Choroid plexus epithelial cell (primary cell): ENCODE measurements at regions not wholly inside any gene's neighbourhood (a gene's known extent, or its start where the extent isn't known, plus 50 kb on each side); places are given as distances from the start of the nearest gene placed in this dataset.
A peak's percentile ranks its signal among the peaks of the same experiment; 100 is the strongest.
"Not testable (repeated sequence)": the region's sequence is repeated elsewhere in the genome, so short reads cannot be mapped to it uniquely, and the experiment has no call there.

Source experiments
- DNase-seq: peaks from one replicate; pipeline ENCODE4 v3.0.0-alpha.2; 2010; ENCODE audit warnings: low read depth
- H3K4me3 ChIP-seq: 2 replicates; pipeline ENCODE4 v1.5.1; 2011; ENCODE audit warnings: low read depth, mild to moderate bottlenecking, control low read depth, low read length, moderate library complexity
- CTCF ChIP-seq: conservative IDR thresholded peaks from 2 replicates; pipeline ENCODE4 v1.5.1; 2011; ENCODE audit warnings: low read depth, mild to moderate bottlenecking, control low read depth, inconsistent platforms, low read length, moderate library complexity

DNA sequence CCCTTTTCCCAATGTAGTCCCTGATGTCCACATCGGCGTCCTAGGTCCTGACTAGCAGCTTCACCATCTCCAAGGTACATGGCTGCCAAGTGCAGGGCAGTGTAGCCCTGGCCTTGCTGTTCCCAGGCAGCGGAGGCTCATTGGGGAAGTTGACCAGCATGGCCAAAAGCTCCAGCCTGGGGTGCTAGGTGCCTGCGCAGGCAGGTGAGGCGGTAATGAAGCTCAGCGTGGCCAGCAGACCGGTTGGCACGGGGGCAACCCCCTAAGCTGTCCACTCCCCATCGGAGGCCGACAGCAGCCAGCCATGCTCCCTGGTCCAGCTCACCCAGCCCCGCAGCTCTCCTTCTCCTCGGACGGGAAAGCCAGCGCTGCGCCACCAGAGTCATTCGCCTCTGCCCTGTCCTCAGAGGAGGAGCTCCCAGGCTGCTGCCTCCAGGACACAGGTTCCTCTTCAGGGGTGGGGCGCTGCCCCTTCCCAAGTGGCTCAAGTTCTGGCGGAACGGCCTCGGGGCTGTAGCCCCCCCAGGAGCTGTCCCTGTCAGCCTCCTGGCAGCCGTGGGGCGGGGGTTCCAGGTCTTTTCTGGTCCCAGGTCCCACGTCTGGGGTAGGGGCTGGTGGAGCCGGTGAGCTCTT is 1218.2 kb downstream of the FOXD4L5 start:
- no peak for TF ChIP-seq CTCF
- no peak for DNase-seq

GRCh38 chr9:64061013-64061627 is 1223.9 kb downstream of the FOXD4L5 start:
- TF ChIP-seq CTCF: no peak
- DNase-seq: no peak
- no peak overlapping the region for H3K4me3 ChIP-seq

More for the DNA sequence above, 1218.2 kb downstream of the FOXD4L5 start:
- H3K4me3 ChIP-seq: no peak overlapping the region

- H3K4me3 ChIP-seq, DNase-seq: not testable (repeated sequence)
These were observed 1226.9 kb downstream of the FOXD4L5 start for GRCh38 chr9:64058070-64058469.

DNA sequence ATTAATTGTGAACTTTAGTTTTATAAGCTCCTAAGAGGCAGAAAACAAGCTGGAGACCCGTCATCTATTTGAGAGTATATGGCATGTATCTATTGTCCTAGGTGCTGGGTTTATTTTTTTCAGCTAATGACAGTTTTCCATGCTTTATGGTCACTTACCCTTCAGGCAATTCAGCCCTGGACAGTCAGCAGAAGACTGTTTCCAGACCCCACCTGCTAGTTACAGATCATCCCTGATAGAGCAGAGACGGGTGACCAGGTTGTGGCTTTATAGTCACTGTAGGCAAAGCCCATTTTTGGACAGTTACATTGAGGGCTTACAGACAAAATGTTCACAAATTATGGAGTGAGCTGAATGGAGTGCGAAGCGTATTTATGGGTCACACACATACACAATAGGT is 1227.5 kb downstream of the FOXD4L5 start:
- H3K4me3 ChIP-seq: no peak overlapping the region
- no peak for DNase-seq
- no peak for TF ChIP-seq CTCF

DNA sequence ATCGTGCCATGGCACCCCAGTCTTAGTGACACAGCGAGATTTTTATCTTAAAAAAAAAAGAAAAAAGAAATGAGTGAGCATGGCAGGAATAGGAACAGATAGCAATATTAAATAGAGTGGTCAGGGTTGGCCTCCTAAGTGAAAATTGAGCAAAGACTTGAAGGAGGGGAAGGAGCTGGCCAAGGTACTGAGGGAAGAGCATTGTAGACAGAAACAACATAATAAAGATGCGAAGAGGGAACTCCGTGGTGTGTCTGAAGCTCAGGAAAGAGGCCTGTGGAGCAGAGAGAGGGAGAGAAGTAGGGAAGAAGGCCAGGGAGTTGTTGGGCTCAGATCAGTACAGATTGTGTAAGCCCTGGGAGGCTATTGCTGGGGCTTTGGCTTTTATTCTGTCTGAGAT is 1256.1 kb downstream of the FOXD4L5 start:
- DNase-seq: not testable (repeated sequence)

GRCh38 chr9:64020696-64021491 is 1264.1 kb downstream of the FOXD4L5 start:
- DNase-seq, H3K4me3 ChIP-seq: not testable (repeated sequence)

More for the DNA sequence above, 1256.1 kb downstream of the FOXD4L5 start:
- not testable (repeated sequence) for H3K4me3 ChIP-seq

- not testable (repeated sequence) for DNase-seq
These were observed 1267.3 kb downstream of the FOXD4L5 start for GRCh38 chr9:64017666-64018065.

DNA sequence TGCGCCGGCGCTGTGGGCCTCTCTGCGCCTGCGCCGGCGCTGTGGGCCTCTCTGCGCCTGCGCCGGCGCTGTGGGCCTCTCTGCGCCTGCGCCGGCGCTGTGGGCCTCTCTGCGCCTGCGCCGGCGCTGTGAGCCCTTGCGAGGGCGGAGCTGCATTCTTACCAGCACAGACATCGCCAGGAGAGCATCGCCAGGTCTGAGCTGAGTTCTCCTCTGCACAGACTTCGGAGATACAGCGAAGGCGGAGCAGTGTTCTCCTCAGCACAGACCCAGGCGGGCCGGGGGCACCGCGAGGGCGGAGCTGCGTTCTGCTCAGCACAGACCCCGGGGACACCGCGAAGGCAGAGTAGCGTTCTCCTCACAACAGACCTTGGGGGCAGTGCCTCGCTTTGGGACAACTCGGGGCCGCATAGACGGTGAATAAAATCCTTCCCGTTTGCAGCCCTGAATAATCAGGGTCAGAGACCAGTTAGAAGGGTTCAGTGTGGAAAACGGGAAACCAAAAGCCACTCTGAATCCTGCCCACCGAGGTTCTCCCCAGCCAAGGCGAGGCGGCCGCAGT is 1268.1 kb downstream of the FOXD4L5 start:
- DNase-seq: peak; percentile 59
- H3K4me3 ChIP-seq: peak overlapping the region; percentile 56

More at GRCh38 chr9:64017666-64018065, 1267.3 kb downstream of the FOXD4L5 start:
- H3K4me3 ChIP-seq: not testable (repeated sequence)

DNA sequence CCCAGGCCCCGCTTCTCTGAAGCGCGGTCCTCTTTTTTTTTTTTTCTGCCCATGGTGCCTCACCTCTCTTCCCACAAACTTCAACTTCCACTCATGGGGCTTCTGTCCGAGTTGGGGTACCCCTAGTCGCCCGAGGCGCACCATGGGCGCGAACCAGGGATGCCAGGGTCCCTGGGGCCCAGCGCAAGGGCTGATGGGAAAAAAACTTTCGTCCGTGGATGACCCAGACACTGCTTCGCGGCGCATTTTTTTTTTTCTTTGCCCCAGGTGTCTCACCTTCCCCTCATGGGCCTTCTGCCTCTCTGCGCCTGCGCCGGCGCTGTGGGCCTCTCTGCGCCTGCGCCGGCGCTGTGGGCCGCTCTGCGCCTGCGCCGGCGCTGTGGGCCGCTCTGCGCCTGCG is 1268.8 kb downstream of the FOXD4L5 start:
- H3K4me3 ChIP-seq: peak overlapping the region; percentile 59
- not testable (repeated sequence) for DNase-seq

DNA sequence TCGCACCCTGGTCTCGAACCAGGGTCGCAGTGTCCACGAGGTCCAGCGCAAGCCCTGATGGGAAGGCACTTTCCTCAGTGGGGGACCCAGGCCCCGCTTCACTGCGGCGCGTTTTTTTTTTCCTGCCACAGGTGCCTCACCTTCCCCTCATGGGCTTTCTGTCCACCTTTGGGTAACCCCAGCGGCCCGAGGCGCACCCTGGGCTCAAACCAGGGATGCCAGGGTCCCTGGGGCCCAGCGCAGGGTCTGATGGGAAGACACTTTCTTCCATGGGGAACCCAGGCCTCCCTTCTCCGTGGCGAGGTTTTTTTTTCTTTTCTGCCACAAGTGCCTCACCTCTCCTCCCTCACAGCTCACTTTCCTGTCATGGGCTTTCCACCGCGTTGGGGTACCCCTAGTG is 1269.9 kb downstream of the FOXD4L5 start:
- no peak for TF ChIP-seq CTCF
- no peak for DNase-seq
- no peak overlapping the region for H3K4me3 ChIP-seq

DNA sequence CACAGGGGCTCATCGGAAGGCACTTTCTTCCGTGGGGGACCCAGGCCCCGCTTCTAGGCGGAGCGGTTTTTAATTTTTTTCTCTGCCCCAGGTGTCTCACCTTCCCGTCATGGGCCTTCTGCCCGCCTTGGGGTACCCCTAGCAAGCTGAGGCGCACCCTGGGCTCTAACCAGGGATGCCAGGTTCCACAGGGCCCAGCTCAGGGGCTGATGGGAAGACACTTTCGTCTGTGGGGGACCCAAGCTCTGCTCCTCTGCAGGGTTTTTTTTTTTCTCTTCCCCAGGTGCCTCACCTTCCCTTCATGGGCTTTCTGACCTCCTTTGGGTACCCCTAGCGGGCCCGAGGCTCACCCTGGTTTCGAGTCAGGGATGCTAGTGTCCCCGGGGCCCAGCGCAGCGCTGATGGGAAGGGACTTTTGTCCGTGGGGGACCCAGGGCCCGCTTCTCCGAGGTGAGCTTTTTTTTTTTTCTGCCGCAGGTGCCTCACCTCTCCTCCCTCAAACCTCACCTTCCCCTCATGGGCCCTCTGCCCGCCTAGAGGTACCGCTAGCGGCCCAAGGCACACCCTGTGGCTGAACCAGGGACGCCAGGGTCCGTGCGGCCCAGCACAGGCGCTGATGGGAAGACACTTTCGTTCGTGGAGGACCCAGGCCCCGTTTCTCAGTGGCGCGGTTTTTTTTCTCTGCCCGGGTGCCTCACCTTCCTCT is 1270.5 kb downstream of the FOXD4L5 start:
- not testable (repeated sequence) for DNase-seq, H3K4me3 ChIP-seq

- not testable (repeated sequence) for DNase-seq
These were observed 1271.9 kb downstream of the FOXD4L5 start for GRCh38 chr9:64013122-64013521.

GRCh38 chr9:64012014-64012413 is 1273.0 kb downstream of the FOXD4L5 start:
- H3K4me3 ChIP-seq, DNase-seq: not testable (repeated sequence)

More at GRCh38 chr9:64013122-64013521, 1271.9 kb downstream of the FOXD4L5 start:
- H3K4me3 ChIP-seq: not testable (repeated sequence)
